Spinal cord (tissue), 10 donors: ENCODE measurements at regions not wholly inside any gene's neighbourhood (a gene's known extent, or its start where the extent isn't known, plus 50 kb on each side); places are given as distances from the start of the nearest gene placed in this dataset. TPM values are rescaled to one million over a fixed set of nuclear protein-coding genes. Genes with fewer than 3 reads are reported as not detected.
A peak's percentile ranks its signal among the peaks of the same experiment; 100 is the strongest.

Experiments used
- DNase-seq, 6 donors: peaks; one replicate each; pipeline versions ENCODE4 v3.0.0 to v3.0.0-alpha.2; 2013 to 2015; ENCODE audit warnings: low spot score in 6 of 6, low read depth in 4 of 6
- H3K27ac ChIP-seq: one replicate; pipeline ENCODE4 v1.5.1; 2013; ENCODE audit warnings: low read depth, low read length, control low read depth
- H3K27me3 ChIP-seq: one replicate; pipeline ENCODE4 v1.6.1; 2013; ENCODE audit warnings: low read length; ENCODE audit not compliant: control insufficient read depth, insufficient read depth
- H3K36me3 ChIP-seq: one replicate; pipeline ENCODE4 v1.6.1; 2013; ENCODE audit warnings: low read length; ENCODE audit not compliant: control insufficient read depth, insufficient read depth
- H3K4me1 ChIP-seq: one replicate; pipeline ENCODE4 v1.6.1; 2013; ENCODE audit warnings: low read length; ENCODE audit not compliant: control insufficient read depth, insufficient read depth
- H3K4me3 ChIP-seq: one replicate; pipeline ENCODE4 v1.5.1; 2013; ENCODE audit warnings: low read depth, low read length, control low read depth
- H3K9me3 ChIP-seq: one replicate; pipeline ENCODE4 v1.6.1; 2013; ENCODE audit warnings: low read length; ENCODE audit not compliant: control insufficient read depth, insufficient read depth
- WGBS: methylation state at CpG from one replicate; pipeline ENCODE4 v1.1.5; 2013; ENCODE audit warnings: missing lambda C conversion rate; ENCODE audit not compliant: insufficient coverage; 5-methylcytosine and 5-hydroxymethylcytosine counted together
- small RNA-seq: library from RNA; depleted of rRNA; stranded (forward); fragments of <200 nt; gene quantifications from one replicate; pipeline ENCODE3, GENCODE V24; 2014; ENCODE audit warnings: low replicate concordance
- donor health status: healthy.

- H3K27ac ChIP-seq, result no peak overlapping the region
- no peaks in the 10 kb centered on the region for H3K4me1 ChIP-seq
- DNase-seq, result no peak
- H3K4me3 ChIP-seq, result no peak overlapping the region
- H3K36me3 ChIP-seq, result no peaks in the 10 kb centered on the region
- no peaks in the 10 kb centered on the region for H3K9me3 ChIP-seq
- WGBS, result 79% methylated on average over 3 of the region's 5 CpGs
- H3K27me3 ChIP-seq, result no peaks in the 10 kb centered on the region
Observed at GRCh38 chrX:6291444-6291843, 62.8 kb upstream of the NLGN4X start.

GRCh38 chrX:6283826-6284225, 55.2 kb upstream of the NLGN4X start:
- Histone ChIP-seq H3K27ac (no peak overlapping the region), H3K36me3 (no peaks in the 10 kb centered on the region), H3K4me3 (no peak overlapping the region), H3K9me3 (no peaks in the 10 kb centered on the region), H3K27me3 (no peaks in the 10 kb centered on the region), H3K4me1 (no peaks in the 10 kb centered on the region)
- WGBS, result no CpG with 5 or more reads among the region's 1 CpG
- no peak for DNase-seq

GRCh38 chrX:6279277-6279909, 50.7 kb upstream of the NLGN4X start:
- 0% methylated on average over 1 of the region's 5 CpGs for WGBS
- peak in 2 of 6 donors; percentile 2 to 34 for DNase-seq
- no peaks in the 10 kb centered on the region for H3K27me3 ChIP-seq
- no peaks in the 10 kb centered on the region for H3K4me1 ChIP-seq
- no peak overlapping the region for H3K27ac ChIP-seq
- H3K4me3 ChIP-seq, result no peak overlapping the region
- no peaks in the 10 kb centered on the region for H3K9me3 ChIP-seq
- H3K36me3 ChIP-seq, result no peaks in the 10 kb centered on the region

Small RNAs in the stretch of these regions (small RNA-seq; reads per million reads assigned to genes)
- not detected for gene MIR4770
